HCT116 (cell line): ENCODE measurements at regions not wholly inside any gene's neighbourhood (a gene's known extent, or its start where the extent isn't known, plus 50 kb on each side); places are given as distances from the start of the nearest gene placed in this dataset.

Experiments used
- ATAC-seq: fragments of 200-7000 bp; cut with Tn5 transposase; 2 replicates; pipeline ENCODE4 v1.9.1; 2020; ENCODE audit warnings: mild to moderate bottlenecking, moderate library complexity
- BruUV-seq: library from RNA; stranded (reverse); fragments of 400-500 nt; replicated peaks from 2 replicates; lab custom pipeline; 2021; lab: Mats Ljungman, UMichigan
- CTCF ChIA-PET: fragments of 300-600 bp; sonication (Branson Sonifier 250); formaldehyde crosslinking; loops from one replicate; lab custom pipeline; 2021; ENCODE audit warnings: antibody characterized with exemption; lab: Charles Lee
- POLR2A ChIA-PET: fragments of 300-600, 350-600 bp; sonication (Branson Sonifier 250); formaldehyde crosslinking; loops from one replicate; lab custom pipeline; 2021; ENCODE audit warnings: antibody characterized with exemption; lab: Charles Lee
- RAD21 ChIA-PET, 2 experiments: fragments of 300-600 bp; sonication (Branson Sonifier 250); formaldehyde crosslinking; loops; one replicate each; lab custom pipeline; 2023; ENCODE audit warnings: low total read pairs in 2 of 2; ENCODE audit not compliant: uncharacterized antibody in 2 of 2, unreplicated experiment in 2 of 2, low non-redundant PET in 1 of 2; lab: Charles Lee
- DNase-seq: peaks from one replicate; pipeline ENCODE4 v3.0.0-alpha.2; 2010; ENCODE audit warnings: low read depth, low spot score
- H2AFZ ChIP-seq: fragments of 200-600 bp; shearing (Covaris generic), sonication (generic); 2 replicates; pipeline ENCODE4 v1.6.1; 2017; ENCODE audit warnings: low read depth, mixed run types, mixed read lengths, antibody characterized with exemption, low read length; ENCODE audit not compliant: poor library complexity, severe bottlenecking
- H3K27ac ChIP-seq: 2 replicates; pipeline ENCODE4 v1.5.1; 2012; ENCODE audit warnings: low read depth, low read length
- H3K27me3 ChIP-seq: fragments of 200-600 bp; sonication (generic); 2 replicates; pipeline ENCODE4 v1.6.1; 2016; ENCODE audit warnings: mixed run types, low read length, mixed read lengths; ENCODE audit not compliant: insufficient read depth
- H3K36me3 ChIP-seq, 2 experiments: fragments of 200-500 bp in 1 of 2; fragments of 200-600 bp in 1 of 2; sonication (Bioruptor generic) in 1 of 2; sonication (generic) in 1 of 2; 2 replicates each; pipeline versions ENCODE4 v1.5.1 to v1.6.1; 2014 to 2016; ENCODE audit warnings: low read length in 2 of 2, inconsistent platforms in 1 of 2, mixed read lengths in 1 of 2, mixed run types in 1 of 2; ENCODE audit not compliant: insufficient read depth in 2 of 2, control insufficient read depth in 1 of 2
- H3K4me1 ChIP-seq, 2 experiments: fragments of 200-600 bp in 1 of 2; sonication (generic) in 1 of 2; 2 replicates each; pipeline versions ENCODE4 v1.5.1 to v1.6.1; 2012 to 2017; ENCODE audit warnings: low read length in 2 of 2, inconsistent platforms in 1 of 2, mild to moderate bottlenecking in 1 of 2, mixed read lengths in 1 of 2, mixed run types in 1 of 2, moderate library complexity in 1 of 2; ENCODE audit not compliant: insufficient read depth in 2 of 2, control insufficient read depth in 1 of 2
- H3K4me2 ChIP-seq: fragments of 200-600 bp; sonication (generic); 2 replicates; pipeline ENCODE4 v1.6.1; 2017; ENCODE audit warnings: mixed run types, low read length, mixed read lengths
- H3K4me3 ChIP-seq, 2 experiments: fragments of 200-600 bp in 1 of 2; sonication (generic) in 1 of 2; replicated peaks in 1 of 2; 2 replicates each; pipeline ENCODE4 v1.5.1; 2011 to 2016; ENCODE audit warnings: low read length in 2 of 2, control low read depth in 1 of 2, low read depth in 1 of 2, mild to moderate bottlenecking in 1 of 2, mixed read lengths in 1 of 2, mixed run types in 1 of 2
- H3K79me2 ChIP-seq: fragments of 200-600 bp; sonication (generic); 2 replicates; pipeline ENCODE4 v1.6.1; 2017; ENCODE audit warnings: mild to moderate bottlenecking, mixed run types, low read length, moderate library complexity, mixed read lengths; ENCODE audit not compliant: insufficient read depth
- H3K9ac ChIP-seq: fragments of 200-600 bp; sonication (generic); 2 replicates; pipeline ENCODE4 v1.6.1; 2016; ENCODE audit warnings: low read length, mixed read lengths
- H3K9me2 ChIP-seq: fragments of 200-600 bp; sonication (generic), shearing (Covaris generic); 2 replicates; pipeline ENCODE4 v1.6.1; 2017; ENCODE audit warnings: mixed run types, mild to moderate bottlenecking, moderate library complexity; ENCODE audit not compliant: insufficient read depth
- H3K9me3 ChIP-seq, 2 experiments: fragments of 200-500 bp in 1 of 2; fragments of 200-600 bp in 1 of 2; sonication (Bioruptor generic) in 1 of 2; sonication (generic) in 1 of 2; 2 replicates each; pipeline ENCODE4 v1.6.1; 2014 to 2017; ENCODE audit warnings: low read length in 2 of 2, mixed read lengths in 2 of 2, inconsistent platforms in 1 of 2, low read depth in 1 of 2, mild to moderate bottlenecking in 1 of 2, mixed run types in 1 of 2, moderate library complexity in 1 of 2; ENCODE audit not compliant: control insufficient read depth in 1 of 2, insufficient read depth in 1 of 2
- H4K20me1 ChIP-seq: fragments of 200-600 bp; sonication (generic), shearing (Covaris generic); 2 replicates; pipeline ENCODE4 v1.6.1; 2017; ENCODE audit warnings: mixed run types, mild to moderate bottlenecking, moderate library complexity; ENCODE audit not compliant: insufficient read depth
- CBX3 ChIP-seq: IDR thresholded peaks from 2 replicates; pipeline ENCODE4 v1.6.1; 2012; ENCODE audit warnings: low read depth
- CEBPB ChIP-seq: IDR thresholded peaks from 2 replicates; pipeline ENCODE4 v1.6.1; 2012; ENCODE audit warnings: low read depth
- EGR1 ChIP-seq: IDR thresholded peaks from 2 replicates; pipeline ENCODE4 v1.6.1; 2012; ENCODE audit warnings: low read depth
- ELF1 ChIP-seq: IDR thresholded peaks from 2 replicates; pipeline ENCODE4 v1.6.1; 2012; ENCODE audit warnings: low read depth, borderline replicate concordance
- EZH2phosphoT487 ChIP-seq: fragments of 200-600 bp; IDR thresholded peaks from 2 replicates; pipeline ENCODE4 v1.6.1; 2018; ENCODE audit warnings: antibody characterized with exemption, borderline replicate concordance
- FOSL1 ChIP-seq: IDR thresholded peaks from 2 replicates; pipeline ENCODE4 v1.6.1; 2012; ENCODE audit warnings: low read depth
- JUND ChIP-seq: IDR thresholded peaks from 2 replicates; pipeline ENCODE4 v1.6.1; 2012
- MAX ChIP-seq: IDR thresholded peaks from 2 replicates; pipeline ENCODE4 v1.6.1; 2012
- POLR2A ChIP-seq: IDR thresholded peaks from 2 replicates; pipeline ENCODE4 v1.7.0; 2011; ENCODE audit warnings: borderline replicate concordance; ENCODE audit not compliant: insufficient read depth, insufficient read length; ENCODE audit errors: extremely low read depth
- POLR2AphosphoS5 ChIP-seq: IDR thresholded peaks from 2 replicates; pipeline ENCODE4 v1.6.1; 2011; ENCODE audit warnings: mild to moderate bottlenecking, low read depth, low read length, moderate library complexity
- RAD21 ChIP-seq: IDR thresholded peaks from 2 replicates; pipeline ENCODE4 v1.6.1; 2012; ENCODE audit warnings: low read depth, mild to moderate bottlenecking
- SIN3A ChIP-seq: IDR thresholded peaks from 2 replicates; pipeline ENCODE4 v1.6.1; 2012; ENCODE audit warnings: low read depth
- SP1 ChIP-seq: IDR thresholded peaks from 2 replicates; pipeline ENCODE4 v1.6.1; 2012; ENCODE audit warnings: low read depth
- SRF ChIP-seq: IDR thresholded peaks from 2 replicates; pipeline ENCODE4 v1.6.1; 2012; ENCODE audit warnings: low read depth
- TCF7L2 ChIP-seq: IDR thresholded peaks from 2 replicates; pipeline ENCODE4 v1.7.0; 2011; ENCODE audit warnings: borderline replicate concordance, inconsistent platforms; ENCODE audit not compliant: insufficient read depth, insufficient read length; ENCODE audit errors: extremely low read depth
- YY1 ChIP-seq: IDR thresholded peaks from 2 replicates; pipeline ENCODE4 v1.6.1; 2011; ENCODE audit warnings: low read length, low read depth, moderate library complexity, mild to moderate bottlenecking; ENCODE audit not compliant: insufficient replicate concordance; ENCODE audit errors: extremely low read depth
- ZFX ChIP-seq: fragments of 450-650 bp; IDR thresholded peaks from 2 replicates; pipeline ENCODE4 v1.6.1; 2017
- ZNF274 ChIP-seq: fragments of 200-500 bp; sonication (Bioruptor generic); IDR thresholded peaks from 2 replicates; pipeline ENCODE4 v1.6.1; 2014; ENCODE audit warnings: mild to moderate bottlenecking, low read depth, low read length, inconsistent platforms
- intact Hi-C: fragments of 100-400 bp; cut with micrococcal nuclease; formaldehyde crosslinking; loops from 2 replicates; pipeline ENCODE4 v1.10.0; 2022
- TF ChIP-seq, protein P1 (sequence below), 3 experiments: fragments of 200-600 bp in 1 of 3; sonication (generic) in 1 of 3; IDR thresholded peaks in 2 of 3; conservative IDR thresholded peaks in 1 of 3; 2 replicates each; pipeline ENCODE4 v1.5.1; 2012 to 2017; ENCODE audit warnings: low read depth in 2 of 3, low read length in 2 of 3, antibody characterized with exemption in 1 of 3, borderline replicate concordance in 1 of 3, control low read depth in 1 of 3, mild to moderate bottlenecking in 1 of 3, mixed read lengths in 1 of 3, mixed run types in 1 of 3, moderate library complexity in 1 of 3; ENCODE audit not compliant: insufficient read depth in 1 of 3
- TF ChIP-seq, protein P2 (sequence below): IDR thresholded peaks from 2 replicates; pipeline ENCODE4 v1.6.1; 2012; ENCODE audit warnings: low read depth

DNA sequence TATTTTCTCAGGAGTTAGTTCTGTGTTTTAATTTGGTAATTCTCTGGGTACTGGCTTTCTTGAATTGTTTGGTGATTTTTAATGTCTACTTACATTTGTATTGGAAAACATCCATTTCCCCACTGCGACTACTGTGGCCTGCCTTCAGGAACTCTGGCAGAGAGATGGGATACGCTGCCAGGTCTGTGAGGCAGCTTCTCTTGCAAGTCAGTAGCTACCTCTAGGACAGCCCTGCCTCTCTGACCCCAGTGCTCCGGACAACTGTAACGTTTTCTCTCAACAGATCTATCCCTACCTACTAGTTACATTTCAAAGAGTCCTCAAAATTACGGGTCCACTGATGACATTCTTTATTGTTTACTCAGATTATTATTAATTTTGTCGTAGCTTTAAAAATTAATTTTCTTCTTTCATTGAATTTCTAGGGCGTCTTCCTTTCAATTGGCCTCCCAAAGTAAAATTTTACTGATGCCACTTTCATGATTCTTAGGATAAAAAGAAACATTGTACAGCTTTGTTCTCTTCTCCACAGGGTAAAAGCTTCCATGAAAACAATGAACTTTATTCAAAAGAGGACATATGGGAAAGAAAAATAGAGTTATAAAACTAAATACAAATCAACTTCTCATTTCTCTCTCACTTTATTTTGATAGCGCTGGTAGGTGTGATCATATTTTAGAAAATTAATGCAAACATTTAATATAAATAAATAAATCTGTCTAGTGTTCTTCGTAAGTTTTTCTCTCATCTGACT, 123.2 kb upstream of the GOLGA8J start (continued):
- TF ChIP-seq FOSL1 = no peak
- no peak for TF ChIP-seq CBX3
- no peak for TF ChIP-seq SP1
- TF ChIP-seq SRF = no peak
- no peak for TF ChIP-seq TCF7L2
- TF ChIP-seq SIN3A = no peak

DNA sequence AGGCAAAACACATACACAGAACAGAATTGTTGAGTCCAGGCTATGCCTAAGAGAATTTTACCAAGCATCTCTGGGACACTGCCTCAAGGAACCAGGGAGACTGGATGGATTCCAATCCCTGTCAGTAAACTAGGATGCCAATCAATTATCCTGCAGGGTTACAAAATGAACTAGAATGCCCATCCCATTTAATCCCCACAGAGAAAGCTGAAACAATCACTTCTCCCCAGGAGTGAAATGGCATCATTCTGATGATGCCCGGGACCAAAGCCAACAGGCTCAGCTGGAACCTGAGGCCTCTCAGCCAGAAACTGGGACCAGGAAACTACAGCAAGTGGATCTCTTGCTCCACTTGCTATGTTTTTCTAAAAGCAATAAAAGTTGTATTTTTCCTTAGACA, 130.0 kb upstream of the TJP1 start:
- Histone ChIP-seq H3K27ac (no peak overlapping the region), H3K4me1 (no peaks in the 10 kb centered on the region), H3K27me3 (no peaks in the 10 kb centered on the region), H3K9me2 (no peaks in the 10 kb centered on the region; the same call in 1 of the 2 replicates), H2AFZ (no peak overlapping the region), H3K4me3 (no peak overlapping the region), H3K79me2 (no peaks in the 10 kb centered on the region), H3K4me2 (no peak overlapping the region), H4K20me1 (no peaks in the 10 kb centered on the region), H3K9me3 (no peaks in the 10 kb centered on the region), H3K36me3 (no peaks in the 10 kb centered on the region), H3K9ac (no peak overlapping the region)
- RAD21 ChIA-PET = no interaction called here
- ATAC-seq (no peak), DNase-seq (no peak)
- BruUV-seq = no TSS peak
- POLR2A ChIA-PET = no interaction called here
- CTCF ChIA-PET = no interaction called here
- intact Hi-C loops = no loop called here
- no peak for TF ChIP-seq MAX
- TF ChIP-seq EZH2phosphoT487 = no peak
- no peak for TF ChIP-seq RAD21
- TF ChIP-seq JUND = no peak
- TF ChIP-seq CEBPB = no peak
- no peak for TF ChIP-seq YY1
- TF ChIP-seq, protein P1, sequence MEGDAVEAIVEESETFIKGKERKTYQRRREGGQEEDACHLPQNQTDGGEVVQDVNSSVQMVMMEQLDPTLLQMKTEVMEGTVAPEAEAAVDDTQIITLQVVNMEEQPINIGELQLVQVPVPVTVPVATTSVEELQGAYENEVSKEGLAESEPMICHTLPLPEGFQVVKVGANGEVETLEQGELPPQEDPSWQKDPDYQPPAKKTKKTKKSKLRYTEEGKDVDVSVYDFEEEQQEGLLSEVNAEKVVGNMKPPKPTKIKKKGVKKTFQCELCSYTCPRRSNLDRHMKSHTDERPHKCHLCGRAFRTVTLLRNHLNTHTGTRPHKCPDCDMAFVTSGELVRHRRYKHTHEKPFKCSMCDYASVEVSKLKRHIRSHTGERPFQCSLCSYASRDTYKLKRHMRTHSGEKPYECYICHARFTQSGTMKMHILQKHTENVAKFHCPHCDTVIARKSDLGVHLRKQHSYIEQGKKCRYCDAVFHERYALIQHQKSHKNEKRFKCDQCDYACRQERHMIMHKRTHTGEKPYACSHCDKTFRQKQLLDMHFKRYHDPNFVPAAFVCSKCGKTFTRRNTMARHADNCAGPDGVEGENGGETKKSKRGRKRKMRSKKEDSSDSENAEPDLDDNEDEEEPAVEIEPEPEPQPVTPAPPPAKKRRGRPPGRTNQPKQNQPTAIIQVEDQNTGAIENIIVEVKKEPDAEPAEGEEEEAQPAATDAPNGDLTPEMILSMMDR (IDR thresholded peaks at IDR 0.05 in 2 of 3, conservative IDR thresholded peaks at IDR 0.05 in 1 of 3; ENCODE audit: borderline replicate concordance in 1 of 3, insufficient read depth in 1 of 3, low read depth in 2 of 3, low read length in 2 of 3) = no peak
- TF ChIP-seq POLR2AphosphoS5 = no peak
- no peak for TF ChIP-seq FOSL1
- TF ChIP-seq ZFX = no peak
- no peak for TF ChIP-seq POLR2A
- TF ChIP-seq ELF1 = no peak
- TF ChIP-seq SP1 = no peak
- TF ChIP-seq, protein P2, sequence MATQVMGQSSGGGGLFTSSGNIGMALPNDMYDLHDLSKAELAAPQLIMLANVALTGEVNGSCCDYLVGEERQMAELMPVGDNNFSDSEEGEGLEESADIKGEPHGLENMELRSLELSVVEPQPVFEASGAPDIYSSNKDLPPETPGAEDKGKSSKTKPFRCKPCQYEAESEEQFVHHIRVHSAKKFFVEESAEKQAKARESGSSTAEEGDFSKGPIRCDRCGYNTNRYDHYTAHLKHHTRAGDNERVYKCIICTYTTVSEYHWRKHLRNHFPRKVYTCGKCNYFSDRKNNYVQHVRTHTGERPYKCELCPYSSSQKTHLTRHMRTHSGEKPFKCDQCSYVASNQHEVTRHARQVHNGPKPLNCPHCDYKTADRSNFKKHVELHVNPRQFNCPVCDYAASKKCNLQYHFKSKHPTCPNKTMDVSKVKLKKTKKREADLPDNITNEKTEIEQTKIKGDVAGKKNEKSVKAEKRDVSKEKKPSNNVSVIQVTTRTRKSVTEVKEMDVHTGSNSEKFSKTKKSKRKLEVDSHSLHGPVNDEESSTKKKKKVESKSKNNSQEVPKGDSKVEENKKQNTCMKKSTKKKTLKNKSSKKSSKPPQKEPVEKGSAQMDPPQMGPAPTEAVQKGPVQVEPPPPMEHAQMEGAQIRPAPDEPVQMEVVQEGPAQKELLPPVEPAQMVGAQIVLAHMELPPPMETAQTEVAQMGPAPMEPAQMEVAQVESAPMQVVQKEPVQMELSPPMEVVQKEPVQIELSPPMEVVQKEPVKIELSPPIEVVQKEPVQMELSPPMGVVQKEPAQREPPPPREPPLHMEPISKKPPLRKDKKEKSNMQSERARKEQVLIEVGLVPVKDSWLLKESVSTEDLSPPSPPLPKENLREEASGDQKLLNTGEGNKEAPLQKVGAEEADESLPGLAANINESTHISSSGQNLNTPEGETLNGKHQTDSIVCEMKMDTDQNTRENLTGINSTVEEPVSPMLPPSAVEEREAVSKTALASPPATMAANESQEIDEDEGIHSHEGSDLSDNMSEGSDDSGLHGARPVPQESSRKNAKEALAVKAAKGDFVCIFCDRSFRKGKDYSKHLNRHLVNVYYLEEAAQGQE = no peak
- TF ChIP-seq EGR1 = no peak
- no peak for TF ChIP-seq ZNF274
